ENCODE measurements at regions not wholly inside any gene's neighbourhood (a gene's known extent, or its start where the extent isn't known, plus 50 kb on each side); places are given as distances from the start of the nearest gene placed in this dataset.
"Not testable (repeated sequence)": the region's sequence is repeated elsewhere in the genome, so short reads cannot be mapped to it uniquely, and the experiment has no call there.

GRCh38 chr5:166781737-166782136, 1509.7 kb upstream of the WWC1 start:
- no peak for DNase-seq (ENCODE audit: extremely low read depth, low read depth)
- TF ChIP-seq, protein P1, sequence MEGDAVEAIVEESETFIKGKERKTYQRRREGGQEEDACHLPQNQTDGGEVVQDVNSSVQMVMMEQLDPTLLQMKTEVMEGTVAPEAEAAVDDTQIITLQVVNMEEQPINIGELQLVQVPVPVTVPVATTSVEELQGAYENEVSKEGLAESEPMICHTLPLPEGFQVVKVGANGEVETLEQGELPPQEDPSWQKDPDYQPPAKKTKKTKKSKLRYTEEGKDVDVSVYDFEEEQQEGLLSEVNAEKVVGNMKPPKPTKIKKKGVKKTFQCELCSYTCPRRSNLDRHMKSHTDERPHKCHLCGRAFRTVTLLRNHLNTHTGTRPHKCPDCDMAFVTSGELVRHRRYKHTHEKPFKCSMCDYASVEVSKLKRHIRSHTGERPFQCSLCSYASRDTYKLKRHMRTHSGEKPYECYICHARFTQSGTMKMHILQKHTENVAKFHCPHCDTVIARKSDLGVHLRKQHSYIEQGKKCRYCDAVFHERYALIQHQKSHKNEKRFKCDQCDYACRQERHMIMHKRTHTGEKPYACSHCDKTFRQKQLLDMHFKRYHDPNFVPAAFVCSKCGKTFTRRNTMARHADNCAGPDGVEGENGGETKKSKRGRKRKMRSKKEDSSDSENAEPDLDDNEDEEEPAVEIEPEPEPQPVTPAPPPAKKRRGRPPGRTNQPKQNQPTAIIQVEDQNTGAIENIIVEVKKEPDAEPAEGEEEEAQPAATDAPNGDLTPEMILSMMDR (IDR thresholded peaks at IDR 0.05; ENCODE audit: low read depth, low read length) = no peak

DNA sequence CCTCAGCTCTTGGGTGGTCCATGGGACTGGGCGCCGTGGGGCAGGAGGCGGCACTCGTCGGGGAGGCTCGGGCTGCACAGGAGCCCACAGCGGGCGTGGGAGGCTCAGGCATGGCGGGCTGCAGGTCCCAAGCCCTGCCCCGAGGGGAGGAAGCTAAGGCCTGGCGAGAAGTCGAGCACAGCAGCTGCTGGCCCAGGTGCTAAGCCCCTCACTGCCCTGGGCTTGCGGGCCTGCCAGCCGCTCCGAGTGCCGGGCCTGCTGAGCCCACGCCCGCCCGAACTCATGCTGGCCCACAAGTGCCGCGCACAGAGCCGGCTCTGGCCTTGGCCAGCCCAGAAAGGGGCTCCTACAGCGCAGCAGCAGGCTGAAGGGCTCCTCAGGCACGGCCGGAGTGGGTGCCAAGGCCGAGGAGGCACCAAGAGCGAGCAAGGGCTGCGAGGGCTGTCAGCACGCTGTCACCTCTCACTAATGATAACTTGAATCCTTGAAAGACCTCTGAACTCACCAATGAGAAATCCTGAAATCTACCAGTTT, 1506.8 kb upstream of the WWC1 start:
- no peak for DNase-seq (ENCODE audit: extremely low read depth, low read depth)
- TF ChIP-seq, protein P1 (IDR thresholded peaks at IDR 0.05; ENCODE audit: low read depth, low read length) = no peak

- no peak for DNase-seq (ENCODE audit: extremely low read depth, low read depth)
- TF ChIP-seq, protein P1 (IDR thresholded peaks at IDR 0.05; ENCODE audit: low read depth, low read length) = no peak
Measured at GRCh38 chr5:166786178-166786577, 1505.3 kb upstream of the WWC1 start.

DNA sequence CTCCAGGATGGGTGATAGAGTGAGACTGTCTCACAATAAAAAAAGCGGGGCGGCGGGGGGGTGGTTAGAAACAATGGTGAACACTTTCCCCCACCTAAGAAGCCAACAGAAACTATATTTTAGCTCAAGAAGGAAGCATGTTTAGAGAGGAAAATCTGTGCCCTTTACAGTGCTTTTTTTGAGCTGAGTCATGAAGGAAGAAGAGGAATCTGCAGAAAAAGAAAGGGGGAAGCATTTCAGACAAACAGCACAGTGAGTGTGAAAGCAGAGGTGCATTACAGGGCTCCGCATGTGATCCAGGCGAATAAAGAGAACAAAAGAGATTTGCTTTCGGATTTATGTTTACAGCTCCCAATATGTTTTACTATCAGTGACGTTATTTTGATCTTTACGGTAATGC, 1504.6 kb upstream of the WWC1 start:
- no peak for DNase-seq (ENCODE audit: extremely low read depth, low read depth)
- TF ChIP-seq, protein P1 (IDR thresholded peaks at IDR 0.05; ENCODE audit: low read depth, low read length) = no peak

GRCh38 chr5:166788050-166788449, 1503.4 kb upstream of the WWC1 start:
- TF ChIP-seq, protein P1 (IDR thresholded peaks at IDR 0.05; ENCODE audit: low read depth, low read length) = no peak
- DNase-seq (ENCODE audit: extremely low read depth, low read depth) = no peak

DNA sequence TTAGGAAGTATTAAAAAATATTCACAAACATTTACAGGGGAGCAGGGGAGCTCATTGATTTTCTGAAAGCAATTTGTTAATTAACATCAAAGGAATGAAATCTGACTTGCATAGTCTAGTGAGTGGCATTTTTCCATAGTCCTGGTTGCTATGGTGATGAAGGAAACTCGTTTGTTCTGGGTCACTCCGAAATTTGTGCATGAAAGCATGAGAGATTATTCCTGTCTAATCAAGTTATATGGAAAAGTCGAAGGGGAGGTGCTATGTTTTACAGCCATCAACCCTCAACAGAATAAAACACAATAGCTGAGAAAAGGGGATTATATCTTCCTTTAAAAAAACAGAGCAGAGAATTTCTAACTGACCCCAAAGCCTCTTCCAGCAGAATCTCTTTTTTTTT, 1495.7 kb upstream of the WWC1 start:
- DNase-seq (ENCODE audit: extremely low read depth, low read depth) = no peak
- TF ChIP-seq, protein P1 (IDR thresholded peaks at IDR 0.05; ENCODE audit: low read depth, low read length) = no peak

DNA sequence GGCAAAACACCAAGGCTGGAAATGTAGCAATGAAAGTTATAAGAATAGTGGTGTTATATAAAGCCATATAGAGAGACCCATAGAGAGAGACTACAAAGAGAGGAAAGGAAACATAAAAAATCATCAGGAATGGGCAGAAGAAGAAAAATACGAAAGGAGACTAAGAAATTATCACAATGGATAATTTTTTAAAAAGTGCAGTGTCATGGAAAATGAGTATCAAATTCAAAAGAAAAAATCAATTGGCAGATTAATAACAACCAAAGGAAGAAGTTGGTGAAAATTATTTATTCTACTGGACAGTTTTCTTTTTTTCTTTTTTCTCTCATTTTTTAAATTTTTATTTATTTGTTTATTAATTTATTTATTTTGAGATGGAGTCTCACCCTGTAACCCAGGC, 1488.4 kb upstream of the WWC1 start:
- TF ChIP-seq, protein P1 (IDR thresholded peaks at IDR 0.05; ENCODE audit: low read depth, low read length) = no peak
- no peak for DNase-seq (ENCODE audit: extremely low read depth, low read depth)

DNA sequence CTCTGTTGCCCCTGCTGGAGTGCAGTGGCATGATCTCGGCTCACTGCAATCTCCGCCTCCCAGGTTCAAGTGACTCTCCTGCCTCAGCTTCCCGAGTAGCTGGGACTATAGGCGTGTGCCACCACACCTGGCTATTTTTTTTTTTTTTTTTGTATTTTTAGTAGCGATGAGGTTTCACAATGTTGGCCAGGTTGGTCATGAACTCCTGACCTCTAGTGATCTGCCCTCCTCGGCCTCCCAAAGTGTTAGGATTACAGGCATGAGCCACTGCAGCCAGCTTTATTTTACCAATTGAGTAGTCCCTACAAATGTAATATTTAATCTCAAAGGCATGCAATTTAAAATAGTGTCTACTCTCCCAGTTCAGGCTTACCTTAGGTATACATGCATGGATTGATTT, 1487.2 kb upstream of the WWC1 start:
- DNase-seq (ENCODE audit: extremely low read depth, low read depth) = not testable (repeated sequence)

DNA sequence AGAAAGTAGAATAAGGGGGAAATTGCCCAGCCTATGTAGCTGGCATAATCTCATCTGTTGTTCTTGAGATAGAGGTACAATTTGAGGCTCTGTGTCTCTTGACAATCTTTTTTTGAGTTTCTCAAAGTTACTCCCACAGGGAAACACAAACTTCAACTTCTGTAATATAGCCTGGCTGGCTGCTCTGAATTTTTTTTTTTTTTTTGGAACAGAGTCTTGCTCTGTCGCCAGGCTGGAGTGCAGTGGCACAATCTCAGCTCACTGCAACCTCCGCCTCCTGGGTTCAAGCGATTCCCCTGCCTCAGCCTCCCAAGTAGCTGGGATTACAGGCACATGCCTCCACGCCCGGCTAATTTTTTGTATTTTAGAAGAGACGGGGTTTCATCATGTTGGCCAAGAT, 1486.8 kb upstream of the WWC1 start:
- DNase-seq (ENCODE audit: extremely low read depth, low read depth) = not testable (repeated sequence)

GRCh38 chr5:166810093-166810658, 1481.3 kb upstream of the WWC1 start:
- not testable (repeated sequence) for DNase-seq (ENCODE audit: extremely low read depth, low read depth)
